OCI-LY1 (cell line): ENCODE measurements at regions not wholly inside any gene's neighbourhood (a gene's known extent, or its start where the extent isn't known, plus 50 kb on each side); places are given as distances from the start of the nearest gene placed in this dataset.
"Not testable (repeated sequence)": the region's sequence is repeated elsewhere in the genome, so short reads cannot be mapped to it uniquely, and the experiment has no call there.

Source experiments
- H2AFZ ChIP-seq: fragments of 200-600 bp; sonication (generic), shearing (Covaris generic); 2 replicates; pipeline ENCODE4 v1.6.0; 2014; ENCODE audit warnings: antibody characterized with exemption, mild to moderate bottlenecking, low read length
- H3F3A ChIP-seq: fragments of 200-600 bp; sonication (generic), shearing (Covaris generic); 2 replicates; pipeline ENCODE4 v1.6.0; 2014; ENCODE audit warnings: mild to moderate bottlenecking, antibody characterized with exemption, low read length, moderate library complexity; ENCODE audit not compliant: insufficient read depth
- H3K27ac ChIP-seq: fragments of 200-600 bp; sonication (generic); 2 replicates; pipeline ENCODE4 v1.5.1; 2014; ENCODE audit warnings: low read length, mixed run types, mild to moderate bottlenecking, low read depth; ENCODE audit not compliant: poor library complexity, severe bottlenecking
- H3K27me3 ChIP-seq: fragments of 200-600 bp; sonication (generic); 2 replicates; pipeline ENCODE4 v1.6.0; 2014; ENCODE audit warnings: antibody characterized with exemption, mild to moderate bottlenecking, low read length, moderate library complexity; ENCODE audit not compliant: insufficient read depth
- H3K36me3 ChIP-seq: fragments of 200-600 bp; sonication (generic); 2 replicates; pipeline ENCODE4 v1.6.1; 2014; ENCODE audit warnings: mild to moderate bottlenecking, antibody characterized with exemption, low read length, moderate library complexity, mixed read lengths; ENCODE audit not compliant: insufficient read depth
- H3K4me1 ChIP-seq: fragments of 200-600 bp; sonication (generic); 2 replicates; pipeline ENCODE4 v1.5.1; 2014; ENCODE audit warnings: mild to moderate bottlenecking, low read length, moderate library complexity; ENCODE audit not compliant: insufficient read depth, severe bottlenecking
- H3K4me2 ChIP-seq: fragments of 200-600 bp; sonication (generic), shearing (Covaris generic); 2 replicates; pipeline ENCODE4 v1.6.1; 2014; ENCODE audit warnings: low read length
- H3K4me3 ChIP-seq: fragments of 200-600 bp; sonication (generic); 2 replicates; pipeline ENCODE4 v1.5.1; 2014; ENCODE audit warnings: low read length, low read depth, mild to moderate bottlenecking, mixed read lengths; ENCODE audit not compliant: poor library complexity, severe bottlenecking
- H3K79me2 ChIP-seq: fragments of 200-600 bp; shearing (Covaris generic); 2 replicates; pipeline ENCODE4 v1.6.1; 2016; ENCODE audit warnings: mixed run types, low read length, mixed read lengths; ENCODE audit not compliant: insufficient read depth
- H3K9ac ChIP-seq: fragments of 200-600 bp; sonication (generic), shearing (Covaris generic); 2 replicates; pipeline ENCODE4 v1.6.1; 2014; ENCODE audit warnings: mild to moderate bottlenecking, low read length, mixed read lengths
- H3K9me2 ChIP-seq: fragments of 200-600 bp; sonication (generic), shearing (Covaris generic); 2 replicates; pipeline ENCODE4 v1.6.1; 2014; ENCODE audit warnings: low read depth, mild to moderate bottlenecking, low read length, mixed read lengths
- H3K9me3 ChIP-seq: fragments of 200-600 bp; shearing (Covaris generic); 2 replicates; pipeline ENCODE4 v1.6.1; 2014; ENCODE audit warnings: low read length, mixed read lengths
- H4K20me1 ChIP-seq: fragments of 200-600 bp; sonication (generic), shearing (Covaris generic); 2 replicates; pipeline ENCODE4 v1.6.0; 2016; ENCODE audit warnings: mild to moderate bottlenecking, low read length; ENCODE audit not compliant: insufficient read depth
- EZH2 ChIP-seq: fragments of 200-600 bp; sonication (generic), shearing (Covaris generic); IDR thresholded peaks from 2 replicates; pipeline ENCODE4 v1.8.0; 2017; ENCODE audit warnings: borderline replicate concordance, mixed run types, mild to moderate bottlenecking, antibody characterized with exemption, low read length, moderate library complexity, mixed read lengths
- TF ChIP-seq, protein P1 (sequence below): fragments of 200-600 bp; sonication (generic), shearing (Covaris generic); IDR thresholded peaks from 2 replicates; pipeline ENCODE4 v1.5.1; 2017; ENCODE audit warnings: mild to moderate bottlenecking, antibody characterized with exemption, low read length, moderate library complexity, mixed read lengths

DNA sequence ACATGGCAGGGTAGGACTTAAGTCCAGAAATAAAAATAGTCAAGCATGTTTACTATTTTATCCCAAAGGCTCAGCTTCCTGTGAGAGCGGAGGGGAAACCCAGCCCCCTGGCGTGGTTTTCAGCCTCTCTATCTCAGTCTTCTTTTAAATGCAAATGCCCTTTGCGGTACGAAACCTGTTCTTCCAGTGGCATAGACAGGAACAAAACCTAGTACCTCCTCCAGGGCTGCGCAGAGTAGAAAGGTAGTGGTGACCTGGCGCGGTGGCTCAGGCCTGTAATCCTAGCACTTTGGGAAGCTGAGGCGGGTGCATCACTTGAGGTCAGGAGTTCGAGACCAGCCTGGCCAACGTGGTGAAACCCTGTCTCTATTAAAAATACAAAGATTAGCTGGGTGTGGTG, 181.3 kb upstream of the FOXK1 start:
- H3K4me1 ChIP-seq = no peaks in the 10 kb centered on the region
- no peak overlapping the region for H3K9ac ChIP-seq
- no peaks in the 10 kb centered on the region for H3K79me2 ChIP-seq
- H3K9me2 ChIP-seq = no peaks in the 10 kb centered on the region
- TF ChIP-seq, protein P1, sequence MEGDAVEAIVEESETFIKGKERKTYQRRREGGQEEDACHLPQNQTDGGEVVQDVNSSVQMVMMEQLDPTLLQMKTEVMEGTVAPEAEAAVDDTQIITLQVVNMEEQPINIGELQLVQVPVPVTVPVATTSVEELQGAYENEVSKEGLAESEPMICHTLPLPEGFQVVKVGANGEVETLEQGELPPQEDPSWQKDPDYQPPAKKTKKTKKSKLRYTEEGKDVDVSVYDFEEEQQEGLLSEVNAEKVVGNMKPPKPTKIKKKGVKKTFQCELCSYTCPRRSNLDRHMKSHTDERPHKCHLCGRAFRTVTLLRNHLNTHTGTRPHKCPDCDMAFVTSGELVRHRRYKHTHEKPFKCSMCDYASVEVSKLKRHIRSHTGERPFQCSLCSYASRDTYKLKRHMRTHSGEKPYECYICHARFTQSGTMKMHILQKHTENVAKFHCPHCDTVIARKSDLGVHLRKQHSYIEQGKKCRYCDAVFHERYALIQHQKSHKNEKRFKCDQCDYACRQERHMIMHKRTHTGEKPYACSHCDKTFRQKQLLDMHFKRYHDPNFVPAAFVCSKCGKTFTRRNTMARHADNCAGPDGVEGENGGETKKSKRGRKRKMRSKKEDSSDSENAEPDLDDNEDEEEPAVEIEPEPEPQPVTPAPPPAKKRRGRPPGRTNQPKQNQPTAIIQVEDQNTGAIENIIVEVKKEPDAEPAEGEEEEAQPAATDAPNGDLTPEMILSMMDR = no peak
- no peak for TF ChIP-seq EZH2
- H3K4me3 ChIP-seq = no peak overlapping the region
- H3K27me3 ChIP-seq = no peaks in the 10 kb centered on the region
- no peak overlapping the region for H3K27ac ChIP-seq
- no peaks in the 10 kb centered on the region; the same call in 1 of the 2 replicates for H3K36me3 ChIP-seq
- H4K20me1 ChIP-seq = no peaks in the 10 kb centered on the region
- no peaks in the 10 kb centered on the region for H3F3A ChIP-seq
- H3K9me3 ChIP-seq = peaks cover 9% of the 10 kb centered on the region; the same call in 1 of the 2 replicates
- no peak overlapping the region for H3K4me2 ChIP-seq
- H2AFZ ChIP-seq = no peak overlapping the region

DNA sequence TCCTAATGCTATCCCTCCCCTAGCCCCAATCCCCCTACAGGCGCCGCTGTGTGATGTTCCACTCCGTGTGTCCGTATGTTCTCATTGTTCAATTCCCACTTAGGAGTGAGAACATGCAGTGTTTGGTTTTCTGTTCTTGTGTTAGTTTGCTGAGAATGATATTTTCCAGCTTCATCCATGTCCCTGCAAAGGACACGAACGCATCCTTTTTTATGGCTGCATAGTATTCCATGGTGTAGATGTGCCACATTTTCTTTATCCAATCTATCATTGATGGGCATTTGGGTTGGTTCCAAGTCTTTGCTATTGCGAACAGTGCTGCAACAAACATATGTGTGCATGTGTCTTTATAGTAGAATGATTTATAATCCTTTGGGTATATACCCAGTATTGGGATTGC, 174.2 kb upstream of the FOXK1 start:
- H3F3A ChIP-seq, H3K4me2 ChIP-seq, H3K4me1 ChIP-seq, H2AFZ ChIP-seq, H3K9ac ChIP-seq, H3K4me3 ChIP-seq, H3K79me2 ChIP-seq, H3K27ac ChIP-seq, H3K9me3 ChIP-seq, H3K36me3 ChIP-seq, H3K27me3 ChIP-seq, H4K20me1 ChIP-seq, H3K9me2 ChIP-seq: not testable (repeated sequence)

DNA sequence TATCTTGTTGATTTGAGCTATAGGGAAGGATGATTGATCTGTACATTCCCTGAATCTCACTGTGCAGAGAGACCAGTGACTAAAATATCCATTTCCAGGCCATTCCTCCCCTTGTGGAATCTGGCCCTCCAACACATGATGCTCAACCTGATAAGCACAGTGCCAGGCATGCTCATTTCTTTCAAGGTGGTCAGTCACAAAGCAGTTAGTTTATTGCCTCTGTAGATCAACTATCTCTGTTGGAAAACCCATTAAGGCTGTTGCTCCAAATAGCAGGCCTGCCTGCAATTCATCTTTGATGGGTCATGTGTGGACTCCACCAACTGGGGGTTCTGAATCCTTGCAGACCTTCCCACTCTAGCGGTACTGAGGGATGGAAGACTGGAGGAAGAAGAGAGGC, 168.6 kb upstream of the FOXK1 start:
- Histone ChIP-seq H3K36me3 (no peaks in the 10 kb centered on the region), H4K20me1 (no peaks in the 10 kb centered on the region), H3K4me2 (no peak overlapping the region), H3F3A (no peaks in the 10 kb centered on the region), H3K79me2 (no peaks in the 10 kb centered on the region), H3K9me2 (no peaks in the 10 kb centered on the region), H3K4me1 (no peaks in the 10 kb centered on the region), H3K9me3 (no peaks in the 10 kb centered on the region), H2AFZ (no peak overlapping the region), H3K27me3 (no peaks in the 10 kb centered on the region), H3K4me3 (no peak overlapping the region), H3K27ac (no peak overlapping the region), H3K9ac (no peak overlapping the region)
- TF ChIP-seq, protein P1 = no peak
- TF ChIP-seq EZH2 = no peak

DNA sequence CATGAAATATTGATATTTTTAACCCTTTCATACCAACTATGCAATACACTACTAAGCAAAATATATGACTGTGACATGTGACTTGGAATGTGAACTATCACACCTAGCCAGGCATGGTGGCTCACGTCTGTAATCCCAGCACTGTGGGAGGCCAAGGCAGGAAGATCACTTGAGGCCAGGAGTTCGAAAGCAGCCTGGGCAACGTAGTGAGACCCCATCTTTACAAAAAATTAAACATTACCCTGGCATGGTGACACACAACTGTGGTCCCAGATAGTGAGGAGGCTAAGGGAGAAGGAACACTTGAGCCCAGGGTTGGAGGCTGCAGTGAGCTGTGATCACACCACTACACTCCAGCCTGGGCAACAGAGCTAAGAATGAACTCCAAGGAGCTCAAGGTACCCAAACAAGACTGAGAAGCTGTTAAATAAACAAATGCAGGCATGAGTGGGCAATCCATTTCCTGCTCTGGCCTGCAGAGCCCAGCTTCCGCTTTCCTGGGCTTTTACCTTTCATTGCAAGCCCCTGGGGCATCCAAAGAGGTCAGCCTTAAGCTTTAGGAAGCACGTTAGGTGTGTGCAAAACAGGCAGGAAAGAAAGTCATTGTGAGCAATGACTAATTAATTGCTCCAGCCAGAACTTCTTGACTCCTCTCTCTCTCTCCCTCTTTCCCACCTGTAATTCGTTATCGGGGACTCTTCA, 162.1 kb upstream of the FOXK1 start:
- H3K9ac ChIP-seq = no peak overlapping the region
- no peak overlapping the region for H3K27ac ChIP-seq
- H3K36me3 ChIP-seq = no peaks in the 10 kb centered on the region
- no peaks in the 10 kb centered on the region for H3K4me1 ChIP-seq
- no peaks in the 10 kb centered on the region for H3K79me2 ChIP-seq
- no peaks in the 10 kb centered on the region for H4K20me1 ChIP-seq
- H3K9me3 ChIP-seq = no peaks in the 10 kb centered on the region
- TF ChIP-seq EZH2 = no peak
- TF ChIP-seq, protein P1 = no peak
- H3K4me2 ChIP-seq = no peak overlapping the region
- no peaks in the 10 kb centered on the region for H3K27me3 ChIP-seq
- no peak overlapping the region for H2AFZ ChIP-seq
- H3K4me3 ChIP-seq = no peak overlapping the region
- no peaks in the 10 kb centered on the region for H3K9me2 ChIP-seq
- no peaks in the 10 kb centered on the region for H3F3A ChIP-seq
